Neutrophil (primary cell): ENCODE measurements at regions not wholly inside any gene's neighbourhood (a gene's known extent, or its start where the extent isn't known, plus 50 kb on each side); places are given as distances from the start of the nearest gene placed in this dataset.

Source experiments
- H3K27ac ChIP-seq: fragments of 200-600 bp; sonication (generic); 2 replicates; pipeline ENCODE4 v1.5.1; 2016; ENCODE audit warnings: mild to moderate bottlenecking, moderate library complexity
- H3K27me3 ChIP-seq: fragments of 200-600 bp; sonication (generic); 2 replicates; pipeline ENCODE4 v1.6.0; 2016; ENCODE audit warnings: mild to moderate bottlenecking
- H3K36me3 ChIP-seq: fragments of 200-600 bp; sonication (generic); 2 replicates; pipeline ENCODE4 v1.5.1; 2017
- H3K4me1 ChIP-seq, 2 experiments: fragments of 200-600 bp in 1 of 2; sonication (generic) in 1 of 2; 1 replicate in 1 of 2; 2 replicates in 1 of 2; pipeline versions ENCODE4 v1.5.1 to v1.6.1; 2013 to 2016; ENCODE audit warnings: low read depth in 1 of 2, low read length in 1 of 2, mild to moderate bottlenecking in 1 of 2, moderate library complexity in 1 of 2; ENCODE audit not compliant: control insufficient read depth in 1 of 2, insufficient read depth in 1 of 2
- H3K4me3 ChIP-seq, 2 experiments: fragments of 200-600 bp in 1 of 2; sonication (generic) in 1 of 2; 1 replicate in 1 of 2; 2 replicates in 1 of 2; pipeline ENCODE4 v1.5.1; 2013 to 2016; ENCODE audit warnings: low read depth in 1 of 2, low read length in 1 of 2, mild to moderate bottlenecking in 1 of 2, moderate library complexity in 1 of 2
- H3K9me3 ChIP-seq: fragments of 200-600 bp; sonication (generic); 2 replicates; pipeline ENCODE4 v1.5.1; 2016
- TF ChIP-seq, protein P1 (sequence below): fragments of 200-600 bp; sonication (generic); IDR thresholded peaks from 2 replicates; pipeline ENCODE4 v1.5.1; 2016; ENCODE audit warnings: antibody characterized with exemption

DNA sequence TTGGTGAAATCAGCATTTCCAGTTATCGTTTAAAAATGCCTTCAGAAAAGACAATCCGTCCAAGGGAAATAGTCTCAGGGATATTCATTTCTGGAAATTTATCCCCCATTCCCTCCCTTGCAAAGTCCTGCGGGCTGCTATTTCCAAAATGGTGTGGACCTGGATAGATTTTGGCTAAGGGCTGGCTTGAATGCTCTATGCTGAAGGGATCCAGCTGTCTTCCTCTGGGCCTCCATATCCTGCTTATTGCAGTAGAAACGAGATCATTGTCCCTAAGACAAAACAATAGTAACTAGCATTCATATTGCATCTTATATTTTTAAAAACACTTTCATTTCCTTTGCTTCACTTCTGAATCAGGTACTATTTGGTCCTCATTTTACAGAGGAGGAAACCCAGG lies 129.9 kb downstream of the ANKRD60 start:
- Histone ChIP-seq H3K4me1 (no peaks in the 10 kb centered on the region), H3K9me3 (no peaks in the 10 kb centered on the region), H3K4me3 (no peak overlapping the region), H3K27ac (no peak overlapping the region), H3K27me3 (peaks cover 9% of the 10 kb centered on the region), H3K36me3 (no peaks in the 10 kb centered on the region)
- TF ChIP-seq, protein P1, sequence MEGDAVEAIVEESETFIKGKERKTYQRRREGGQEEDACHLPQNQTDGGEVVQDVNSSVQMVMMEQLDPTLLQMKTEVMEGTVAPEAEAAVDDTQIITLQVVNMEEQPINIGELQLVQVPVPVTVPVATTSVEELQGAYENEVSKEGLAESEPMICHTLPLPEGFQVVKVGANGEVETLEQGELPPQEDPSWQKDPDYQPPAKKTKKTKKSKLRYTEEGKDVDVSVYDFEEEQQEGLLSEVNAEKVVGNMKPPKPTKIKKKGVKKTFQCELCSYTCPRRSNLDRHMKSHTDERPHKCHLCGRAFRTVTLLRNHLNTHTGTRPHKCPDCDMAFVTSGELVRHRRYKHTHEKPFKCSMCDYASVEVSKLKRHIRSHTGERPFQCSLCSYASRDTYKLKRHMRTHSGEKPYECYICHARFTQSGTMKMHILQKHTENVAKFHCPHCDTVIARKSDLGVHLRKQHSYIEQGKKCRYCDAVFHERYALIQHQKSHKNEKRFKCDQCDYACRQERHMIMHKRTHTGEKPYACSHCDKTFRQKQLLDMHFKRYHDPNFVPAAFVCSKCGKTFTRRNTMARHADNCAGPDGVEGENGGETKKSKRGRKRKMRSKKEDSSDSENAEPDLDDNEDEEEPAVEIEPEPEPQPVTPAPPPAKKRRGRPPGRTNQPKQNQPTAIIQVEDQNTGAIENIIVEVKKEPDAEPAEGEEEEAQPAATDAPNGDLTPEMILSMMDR: no peak

DNA sequence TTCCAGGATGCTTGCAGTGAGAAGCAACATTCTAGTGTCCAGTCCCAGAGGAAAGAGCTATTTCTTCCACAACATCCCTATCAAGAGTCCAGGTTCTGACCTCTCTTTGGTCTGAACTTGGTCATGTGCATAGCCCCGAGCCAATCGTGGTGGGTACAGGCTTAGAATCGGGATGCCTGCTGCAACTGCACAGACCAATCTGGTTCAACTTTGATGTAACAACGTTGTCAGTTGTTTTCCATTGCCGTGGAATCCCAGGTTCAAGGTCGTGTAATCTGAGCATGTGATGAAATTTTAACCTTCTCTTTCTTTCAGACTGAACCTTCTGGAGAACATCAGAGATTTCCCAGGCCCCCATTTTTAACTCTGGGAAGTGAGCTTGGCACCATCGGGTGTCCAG lies 130.5 kb downstream of the ANKRD60 start:
- no peak overlapping the region for H3K27ac ChIP-seq
- no peaks in the 10 kb centered on the region for H3K36me3 ChIP-seq
- H3K4me1 ChIP-seq: no peaks in the 10 kb centered on the region
- peaks cover 9% of the 10 kb centered on the region for H3K27me3 ChIP-seq
- TF ChIP-seq, protein P1: no peak
- H3K4me3 ChIP-seq: no peak overlapping the region
- no peaks in the 10 kb centered on the region for H3K9me3 ChIP-seq

DNA sequence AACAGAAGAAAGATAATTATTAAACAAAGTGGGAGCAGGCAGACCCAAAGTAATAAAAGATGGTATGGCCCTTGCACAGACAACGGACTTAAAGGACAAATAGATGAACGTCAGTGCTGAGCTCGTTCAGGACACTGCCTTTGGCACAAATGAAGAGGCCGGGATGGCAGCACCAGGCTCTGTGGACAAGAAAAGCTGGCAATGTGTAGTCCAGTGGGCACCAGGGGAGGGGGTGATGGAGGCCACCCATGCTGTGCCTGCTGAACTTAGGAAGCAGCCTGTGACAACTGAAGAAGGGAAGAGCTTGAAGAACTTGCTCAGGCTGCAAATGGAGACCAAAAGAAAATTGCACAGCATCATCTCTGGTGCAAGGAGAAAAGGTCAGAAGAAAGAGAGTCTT lies 131.0 kb downstream of the ANKRD60 start:
- TF ChIP-seq, protein P1: no peak
- H3K9me3 ChIP-seq: no peaks in the 10 kb centered on the region
- H3K4me1 ChIP-seq: no peaks in the 10 kb centered on the region
- peaks cover 9% of the 10 kb centered on the region for H3K27me3 ChIP-seq
- H3K4me3 ChIP-seq: no peak overlapping the region
- H3K27ac ChIP-seq: no peak overlapping the region
- H3K36me3 ChIP-seq: no peaks in the 10 kb centered on the region

DNA sequence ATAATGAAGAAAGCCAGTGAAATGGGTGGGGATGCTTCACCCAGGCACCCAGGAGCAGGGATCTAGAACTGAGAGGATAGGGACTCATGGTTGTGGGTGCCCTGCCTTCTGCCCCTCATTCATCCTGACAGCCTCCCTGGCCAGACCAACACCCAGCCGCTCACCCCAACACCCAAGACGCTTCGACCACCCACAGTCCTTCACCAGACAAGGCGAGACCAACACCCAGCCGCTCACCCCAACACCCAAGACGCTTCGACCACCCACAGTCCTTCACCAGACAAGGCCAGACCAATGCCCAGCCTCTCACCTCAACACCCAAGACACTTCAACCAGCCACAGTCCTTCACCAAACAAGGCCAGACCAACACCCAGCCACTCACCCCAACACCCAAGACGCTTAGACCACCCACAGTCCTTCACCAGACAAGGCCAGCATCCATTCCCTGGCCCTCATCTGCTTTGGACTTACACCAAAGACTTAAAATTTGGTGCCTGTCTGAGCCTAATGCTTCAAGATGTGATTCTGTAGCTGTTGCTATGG lies 131.5 kb downstream of the ANKRD60 start:
- H3K4me3 ChIP-seq: no peak overlapping the region
- H3K27me3 ChIP-seq: peaks cover 9% of the 10 kb centered on the region
- H3K36me3 ChIP-seq: no peaks in the 10 kb centered on the region
- TF ChIP-seq, protein P1: no peak
- no peaks in the 10 kb centered on the region for H3K9me3 ChIP-seq
- H3K4me1 ChIP-seq: no peaks in the 10 kb centered on the region
- no peak overlapping the region for H3K27ac ChIP-seq

DNA sequence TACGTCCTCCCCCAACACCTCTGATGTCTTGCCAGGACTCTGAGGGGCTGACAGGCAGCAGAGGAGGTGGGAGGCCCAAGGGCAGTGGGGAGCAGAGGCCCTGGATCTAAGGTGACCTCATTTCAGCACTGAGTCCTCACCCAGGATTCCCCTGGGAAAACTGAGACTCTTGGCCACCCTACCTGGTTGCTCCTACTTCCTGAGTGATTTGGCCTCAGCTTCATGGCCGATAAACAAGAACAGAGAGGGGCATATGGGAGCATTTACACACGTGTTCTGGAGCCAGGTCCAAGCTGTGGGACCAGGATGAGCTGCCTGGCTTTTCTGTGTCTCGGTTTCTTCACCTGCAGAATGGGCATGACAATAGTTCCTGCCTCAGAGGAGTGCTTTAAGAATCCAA lies 133.8 kb downstream of the ANKRD60 start:
- TF ChIP-seq, protein P1: no peak
- Histone ChIP-seq H3K4me3 (no peak overlapping the region), H3K36me3 (no peaks in the 10 kb centered on the region), H3K4me1 (no peaks in the 10 kb centered on the region), H3K27ac (no peak overlapping the region), H3K27me3 (peaks cover 9% of the 10 kb centered on the region), H3K9me3 (no peaks in the 10 kb centered on the region)

DNA sequence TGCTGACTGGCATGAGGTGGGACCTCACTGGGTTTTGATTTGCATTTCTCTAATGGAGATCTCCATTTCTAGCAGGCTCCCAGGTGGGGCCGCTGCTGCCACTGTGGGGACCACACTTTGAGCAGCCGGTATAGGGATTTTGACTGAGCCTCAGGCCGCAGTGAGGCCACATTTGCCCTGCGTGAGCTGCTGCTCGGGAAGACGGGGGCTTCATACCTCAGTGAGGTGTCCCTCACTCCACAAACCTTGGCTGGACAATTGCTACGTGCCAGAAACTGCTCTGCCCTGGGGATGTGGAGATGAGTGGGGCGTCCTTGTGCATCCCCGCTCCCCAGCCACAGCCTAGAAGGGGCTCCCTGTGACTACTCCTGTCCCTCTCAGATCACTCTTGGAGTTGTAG lies 134.3 kb downstream of the ANKRD60 start:
- Histone ChIP-seq H3K27ac (no peak overlapping the region), H3K9me3 (no peaks in the 10 kb centered on the region), H3K36me3 (no peaks in the 10 kb centered on the region), H3K27me3 (peaks cover 9% of the 10 kb centered on the region), H3K4me1 (no peaks in the 10 kb centered on the region), H3K4me3 (no peak overlapping the region)
- TF ChIP-seq, protein P1: no peak
